ENCODE measurements at regions not wholly inside any gene's neighbourhood (a gene's known extent, or its start where the extent isn't known, plus 50 kb on each side); places are given as distances from the start of the nearest gene placed in this dataset.

DNA sequence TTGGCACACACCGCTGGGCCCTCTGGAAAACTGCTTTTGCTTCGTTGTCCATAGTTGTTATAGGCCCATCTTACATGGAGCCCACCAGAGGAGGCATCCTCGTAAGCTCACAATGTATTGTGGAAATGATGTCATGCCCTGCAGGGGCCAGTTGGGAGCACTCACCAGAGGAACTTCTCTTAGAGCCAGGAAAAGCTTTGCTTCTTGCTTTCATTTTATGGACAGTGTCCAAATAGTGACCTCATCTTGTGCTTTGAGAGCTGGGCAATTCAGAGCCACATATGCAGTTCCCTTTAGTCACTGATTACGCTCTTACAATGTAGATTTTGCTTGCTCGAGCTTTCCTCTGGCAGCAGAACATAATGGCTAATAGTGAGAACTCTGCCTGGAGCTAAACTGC is 275.6 kb downstream of the AACS start:
- TF ChIP-seq, protein P1, sequence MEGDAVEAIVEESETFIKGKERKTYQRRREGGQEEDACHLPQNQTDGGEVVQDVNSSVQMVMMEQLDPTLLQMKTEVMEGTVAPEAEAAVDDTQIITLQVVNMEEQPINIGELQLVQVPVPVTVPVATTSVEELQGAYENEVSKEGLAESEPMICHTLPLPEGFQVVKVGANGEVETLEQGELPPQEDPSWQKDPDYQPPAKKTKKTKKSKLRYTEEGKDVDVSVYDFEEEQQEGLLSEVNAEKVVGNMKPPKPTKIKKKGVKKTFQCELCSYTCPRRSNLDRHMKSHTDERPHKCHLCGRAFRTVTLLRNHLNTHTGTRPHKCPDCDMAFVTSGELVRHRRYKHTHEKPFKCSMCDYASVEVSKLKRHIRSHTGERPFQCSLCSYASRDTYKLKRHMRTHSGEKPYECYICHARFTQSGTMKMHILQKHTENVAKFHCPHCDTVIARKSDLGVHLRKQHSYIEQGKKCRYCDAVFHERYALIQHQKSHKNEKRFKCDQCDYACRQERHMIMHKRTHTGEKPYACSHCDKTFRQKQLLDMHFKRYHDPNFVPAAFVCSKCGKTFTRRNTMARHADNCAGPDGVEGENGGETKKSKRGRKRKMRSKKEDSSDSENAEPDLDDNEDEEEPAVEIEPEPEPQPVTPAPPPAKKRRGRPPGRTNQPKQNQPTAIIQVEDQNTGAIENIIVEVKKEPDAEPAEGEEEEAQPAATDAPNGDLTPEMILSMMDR (IDR thresholded peaks at IDR 0.05): no peak
- no peak for TF ChIP-seq EP300 (IDR thresholded peaks at IDR 0.05)
